IMR-90 (cell line): ENCODE measurements at regions not wholly inside any gene's neighbourhood (a gene's known extent, or its start where the extent isn't known, plus 50 kb on each side); places are given as distances from the start of the nearest gene placed in this dataset.

ENCODE experiments used
- ATAC-seq: fragments of 200-7000 bp; cut with Tn5 transposase; 2 replicates; pipeline ENCODE4 v1.9.1; 2020; ENCODE audit warnings: low read depth, mild to moderate bottlenecking, moderate library complexity
- BruUV-seq: library from RNA; stranded (reverse); fragments of 400-500 nt; replicated peaks from 2 replicates; lab custom pipeline; 2021; lab: Mats Ljungman, UMichigan
- CTCF ChIA-PET: fragments of 300-600 bp; formaldehyde crosslinking; extraction: SDS; loops from one replicate; lab custom pipeline; 2021; ENCODE audit warnings: antibody characterized with exemption; lab: Yijun Ruan, JAX
- POLR2A ChIA-PET: fragments of 300-600 bp; sonication (Branson Sonifier 250); formaldehyde crosslinking; loops from one replicate; lab custom pipeline; 2022; ENCODE audit warnings: antibody characterized with exemption; ENCODE audit not compliant: unreplicated experiment; lab: Charles Lee
- DNase-seq: peaks from one replicate; pipeline ENCODE4 v3.0.0; 2013
- H2AFZ ChIP-seq: replicated peaks from 2 replicates; pipeline ENCODE3; 2013; ENCODE audit warnings: low read length, mild to moderate bottlenecking; ENCODE audit not compliant: poor library complexity
- H2AK5ac ChIP-seq: 2 replicates; pipeline ENCODE4 v1.6.1; 2013; ENCODE audit warnings: low read depth, low read length, inconsistent platforms
- H2AK9ac ChIP-seq: replicated peaks from 2 replicates; pipeline ENCODE3; 2013; ENCODE audit warnings: mild to moderate bottlenecking, low read depth, low read length, moderate library complexity; ENCODE audit not compliant: poor library complexity
- H2BK120ac ChIP-seq: 2 replicates; pipeline ENCODE4 v1.6.1; 2013; ENCODE audit warnings: low read depth, low read length, inconsistent platforms
- H2BK15ac ChIP-seq: 3 replicates; pipeline ENCODE4 v1.6.1; 2013; ENCODE audit warnings: low read depth, low read length, inconsistent platforms
- H2BK20ac ChIP-seq: 2 replicates; pipeline ENCODE4 v1.6.1; 2013; ENCODE audit warnings: low read depth, mild to moderate bottlenecking, inconsistent platforms, low read length, moderate library complexity
- H2BK5ac ChIP-seq: 2 replicates; pipeline ENCODE4 v1.6.1; 2013; ENCODE audit warnings: mild to moderate bottlenecking, low read depth, low read length, inconsistent platforms; ENCODE audit not compliant: poor library complexity, severe bottlenecking
- H3K14ac ChIP-seq: replicated peaks from 2 replicates; pipeline ENCODE4 v1.6.1; 2013; ENCODE audit warnings: low read depth, low read length, inconsistent platforms
- H3K18ac ChIP-seq: 2 replicates; pipeline ENCODE4 v1.6.1; 2013; ENCODE audit warnings: low read depth, low read length, control low read depth
- H3K23ac ChIP-seq: 2 replicates; pipeline ENCODE4 v1.6.1; 2013; ENCODE audit warnings: low read depth, low read length, inconsistent platforms
- H3K27ac ChIP-seq: 2 replicates; pipeline ENCODE4 v1.5.1; 2013; ENCODE audit warnings: mild to moderate bottlenecking, control low read depth, low read length; ENCODE audit not compliant: insufficient read depth
- H3K27me3 ChIP-seq: 2 replicates; pipeline ENCODE4 v1.6.1; 2013; ENCODE audit warnings: low read length; ENCODE audit not compliant: control insufficient read depth, insufficient read depth
- H3K36me3 ChIP-seq: 2 replicates; pipeline ENCODE4 v1.6.1; 2013; ENCODE audit warnings: low read length, mixed read lengths; ENCODE audit not compliant: control insufficient read depth, insufficient read depth
- H3K4ac ChIP-seq: 2 replicates; pipeline ENCODE4 v1.6.1; 2013; ENCODE audit warnings: low read depth, low read length, inconsistent platforms
- H3K4me1 ChIP-seq: 2 replicates; pipeline ENCODE4 v1.6.1; 2013; ENCODE audit warnings: low read length, mixed read lengths; ENCODE audit not compliant: control insufficient read depth, insufficient read depth
- H3K4me2 ChIP-seq: 2 replicates; pipeline ENCODE4 v1.6.1; 2013; ENCODE audit warnings: low read depth, mild to moderate bottlenecking, control low read depth, low read length, moderate library complexity
- H3K4me3 ChIP-seq: 2 replicates; pipeline ENCODE4 v1.5.1; 2013; ENCODE audit warnings: low read depth, mild to moderate bottlenecking, control low read depth, low read length, moderate library complexity; ENCODE audit not compliant: insufficient read depth
- H3K56ac ChIP-seq: 2 replicates; pipeline ENCODE4 v1.6.1; 2013; ENCODE audit warnings: low read length, inconsistent platforms; ENCODE audit not compliant: insufficient read depth; ENCODE audit errors: extremely low read depth
- H3K79me1 ChIP-seq, 2 experiments: 2 replicates each; pipeline ENCODE4 v1.6.1; 2013; ENCODE audit warnings: low read length in 2 of 2, inconsistent platforms in 1 of 2, low read depth in 1 of 2
- H3K9ac ChIP-seq: 2 replicates; pipeline ENCODE4 v1.6.1; 2013; ENCODE audit warnings: low read depth, low read length, control low read depth
- H3K9me1 ChIP-seq: 2 replicates; pipeline ENCODE4 v1.6.1; 2013; ENCODE audit warnings: low read length, inconsistent platforms; ENCODE audit not compliant: insufficient read depth
- H3K9me3 ChIP-seq: 2 replicates; pipeline ENCODE4 v1.6.1; 2013; ENCODE audit warnings: low read length; ENCODE audit not compliant: control insufficient read depth, insufficient read depth
- H4K20me1 ChIP-seq: 2 replicates; pipeline ENCODE4 v1.6.1; 2013; ENCODE audit warnings: low read length, inconsistent platforms; ENCODE audit not compliant: insufficient read depth
- H4K5ac ChIP-seq: 2 replicates; pipeline ENCODE4 v1.6.1; 2013; ENCODE audit warnings: mild to moderate bottlenecking, low read depth, low read length, control low read depth
- H4K8ac ChIP-seq, 2 experiments: 2 replicates each; pipeline ENCODE4 v1.6.1; 2013; ENCODE audit warnings: low read depth in 2 of 2, low read length in 2 of 2, control low read depth in 1 of 2, inconsistent platforms in 1 of 2
- H4K91ac ChIP-seq: 2 replicates; pipeline ENCODE4 v1.6.1; 2013; ENCODE audit warnings: low read depth, low read length, inconsistent platforms; ENCODE audit not compliant: insufficient read depth
- CHD1 ChIP-seq: IDR thresholded peaks from 2 replicates; pipeline ENCODE4 v1.6.1; 2012; ENCODE audit warnings: low read depth, low read length, improper control_type of control experiment
- CTCF ChIP-seq: conservative IDR thresholded peaks from 2 replicates; pipeline ENCODE4 v1.5.1; 2012; ENCODE audit warnings: mild to moderate bottlenecking, low read depth, low read length, improper control_type of control experiment
- RAD21 ChIP-seq: IDR thresholded peaks from 2 replicates; pipeline ENCODE4 v1.6.1; 2012; ENCODE audit warnings: low read length, improper control_type of control experiment
- whole genome bisulfite sequencing, 2 experiments: methylation state at CpG; one replicate each; pipeline versions ENCODE4 v1.1.5 to v1.1.7; 2013; ENCODE audit warnings: missing lambda C conversion rate in 2 of 2; ENCODE audit not compliant: insufficient read length in 1 of 2; ENCODE audit errors: extremely low coverage in 2 of 2; 5-methylcytosine and 5-hydroxymethylcytosine counted together
- dilution Hi-C: fragments of 300-500 bp; cut with HindIII; formaldehyde crosslinking; loops from one replicate; pipeline ENCODE4 v1.14.3; 2018; ENCODE audit warnings: low sequenced_read_pairs; ENCODE audit not compliant: unreplicated experiment
- in situ Hi-C: fragments of 300-500 bp; cut with MboI; formaldehyde crosslinking; loops from 3 replicates; pipeline ENCODE4 v1.14.3; 2019; ENCODE audit warnings: low sequenced_read_pairs, inconsistent platforms, mixed read lengths
- intact Hi-C: fragments of 100-400 bp; cut with micrococcal nuclease; formaldehyde crosslinking; loops from 2 replicates; pipeline ENCODE4 v1.10.0; 2022

- H3K27me3 ChIP-seq, result no peaks in the 10 kb centered on the region
- no peak overlapping the region for H3K18ac ChIP-seq
- no peak overlapping the region for H3K23ac ChIP-seq
- no peak overlapping the region for H3K14ac ChIP-seq
- in situ Hi-C loops, result no loop called here
- dilution Hi-C loops, result no loop called here
- H2AK5ac ChIP-seq, result no peak overlapping the region
- no peaks in the 10 kb centered on the region for H3K4me1 ChIP-seq
- no peak overlapping the region for H4K8ac ChIP-seq
- no peak overlapping the region for H2BK5ac ChIP-seq
- no peak overlapping the region for H4K91ac ChIP-seq
- no peak overlapping the region for H2BK15ac ChIP-seq
- no peaks in the 10 kb centered on the region for H4K20me1 ChIP-seq
- POLR2A ChIA-PET, result no interaction called here
- no peak overlapping the region for H2AK9ac ChIP-seq
- no peaks in the 10 kb centered on the region for H3K79me1 ChIP-seq
- no peak for TF ChIP-seq CHD1
- no peak for TF ChIP-seq CTCF
- TF ChIP-seq RAD21, result no peak
- WGBS, 2 experiments, result no CpG with 5 or more reads among the region's 3 CpGs
- H3K27ac ChIP-seq, result no peak overlapping the region
- no peak overlapping the region for H2BK20ac ChIP-seq
- DNase-seq (no peak), ATAC-seq (no peak)
- CTCF ChIA-PET, result no interaction called here
- intact Hi-C loops, result no loop called here
- H3K36me3 ChIP-seq, result no peaks in the 10 kb centered on the region
- no peak overlapping the region for H4K5ac ChIP-seq
- no peak overlapping the region for H3K9ac ChIP-seq
- peaks cover 23% of the 10 kb centered on the region for H3K9me3 ChIP-seq
- H2BK120ac ChIP-seq, result no peak overlapping the region
- no peak overlapping the region for H2AFZ ChIP-seq
- no peak overlapping the region for H3K4me2 ChIP-seq
- no peak overlapping the region for H3K4me3 ChIP-seq
- no TSS peak for BruUV-seq
- no peak overlapping the region for H3K56ac ChIP-seq
- no peak overlapping the region for H3K4ac ChIP-seq
- H3K9me1 ChIP-seq, result no peaks in the 10 kb centered on the region
These were observed 133.5 kb downstream of the ASMT start for GRCh38 chrX:1748408-1748807.
